Neural progenitor cell (in vitro differentiated cells): ENCODE measurements at regions not wholly inside any gene's neighbourhood (a gene's known extent, or its start where the extent isn't known, plus 50 kb on each side); places are given as distances from the start of the nearest gene placed in this dataset.

Experiments used
- DNase-seq: peaks from one replicate; pipeline ENCODE4 v3.0.0-alpha.2; 2016; ENCODE audit warnings: low spot score
- H2AFZ ChIP-seq: fragments of 200-600 bp; sonication (generic); replicated peaks from 2 replicates; pipeline ENCODE4 v1.6.1; 2016; ENCODE audit warnings: antibody characterized with exemption
- H3F3A ChIP-seq: fragments of 200-600 bp; sonication (generic); 2 replicates; pipeline ENCODE4 v1.6.1; 2016; ENCODE audit warnings: antibody characterized with exemption, low read depth
- H3K27ac ChIP-seq: fragments of 200-600 bp; sonication (generic); 2 replicates; pipeline ENCODE4 v1.5.1; 2016; ENCODE audit warnings: mild to moderate bottlenecking
- H3K27me3 ChIP-seq: fragments of 200-600 bp; sonication (generic); 2 replicates; pipeline ENCODE4 v1.6.1; 2016; ENCODE audit warnings: mild to moderate bottlenecking, moderate library complexity
- H3K36me3 ChIP-seq: fragments of 200-600 bp; sonication (generic); 2 replicates; pipeline ENCODE4 v1.5.1; 2016
- H3K4me1 ChIP-seq: fragments of 200-600 bp; sonication (generic); 2 replicates; pipeline ENCODE4 v1.6.1; 2016; ENCODE audit warnings: mixed run types
- H3K4me2 ChIP-seq: fragments of 200-600 bp; sonication (generic); 2 replicates; pipeline ENCODE4 v1.6.1; 2016
- H3K4me3 ChIP-seq: fragments of 200-600 bp; sonication (generic); 2 replicates; pipeline ENCODE4 v1.5.1; 2016
- H3K79me2 ChIP-seq: fragments of 200-600 bp; sonication (generic); 2 replicates; pipeline ENCODE4 v1.6.1; 2016; ENCODE audit warnings: low read depth
- H3K9ac ChIP-seq: fragments of 200-600 bp; sonication (generic); 2 replicates; pipeline ENCODE4 v1.6.1; 2016
- H3K9me3 ChIP-seq: fragments of 200-600 bp; sonication (generic); 2 replicates; pipeline ENCODE4 v1.5.1; 2016; ENCODE audit warnings: low read depth
- H4K20me1 ChIP-seq: fragments of 200-600 bp; sonication (generic); 2 replicates; pipeline ENCODE4 v1.6.1; 2016; ENCODE audit warnings: low read depth
- H3K27ac Mint-ChIP-seq: 3 replicates; pipeline ENCODE4 v1.8.0; 2021; ENCODE audit warnings: mixed read lengths
- H3K27me3 Mint-ChIP-seq: 2 replicates; pipeline ENCODE4 v1.8.0; 2022; ENCODE audit warnings: low read depth, mild to moderate bottlenecking, inconsistent platforms, moderate library complexity, mixed read lengths; ENCODE audit not compliant: insufficient read depth
- H3K36me3 Mint-ChIP-seq: 3 replicates; pipeline ENCODE4 v1.8.0; 2021; ENCODE audit warnings: mixed read lengths
- H3K4me1 Mint-ChIP-seq: 3 replicates; pipeline ENCODE4 v1.8.0; 2021; ENCODE audit warnings: mixed read lengths
- H3K4me3 Mint-ChIP-seq: 3 replicates; pipeline ENCODE4 v1.8.0; 2021; ENCODE audit warnings: mild to moderate bottlenecking, moderate library complexity, mixed read lengths
- H3K9me3 Mint-ChIP-seq: 3 replicates; pipeline ENCODE4 v1.8.0; 2020; ENCODE audit warnings: mixed read lengths
- EZH2 ChIP-seq: fragments of 200-600 bp; sonication (generic); IDR thresholded peaks from 2 replicates; pipeline ENCODE4 v1.6.1; 2017; ENCODE audit warnings: antibody characterized with exemption, mild to moderate bottlenecking, moderate library complexity
- EZH2phosphoT487 ChIP-seq: fragments of 200-600 bp; sonication (generic); IDR thresholded peaks from 2 replicates; pipeline ENCODE4 v1.6.1; 2017; ENCODE audit warnings: antibody characterized with exemption
- TF ChIP-seq, protein P1 (sequence below): fragments of 200-600 bp; sonication (generic); IDR thresholded peaks from 2 replicates; pipeline ENCODE4 v1.5.1; 2017; ENCODE audit warnings: antibody characterized with exemption, mild to moderate bottlenecking

DNA sequence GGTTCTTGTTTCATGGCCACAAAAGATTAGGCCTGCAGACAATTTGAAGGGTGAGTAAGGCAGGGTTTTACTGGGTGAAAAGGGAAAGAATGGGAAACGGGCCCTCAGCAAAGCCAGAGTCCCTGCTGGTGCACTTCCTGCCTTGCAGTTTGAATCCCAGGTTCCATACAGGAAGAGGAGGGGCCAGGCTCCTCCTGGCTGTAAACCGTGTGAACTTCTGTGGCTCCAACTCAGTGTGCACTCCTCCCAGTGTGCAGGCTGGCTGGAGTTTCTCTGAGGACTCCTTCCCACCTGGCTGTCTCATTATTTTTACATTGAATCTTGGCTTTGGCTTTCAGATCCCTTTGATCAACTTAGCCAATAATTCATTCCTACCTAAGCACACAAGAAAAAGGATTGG is 367.1 kb upstream of the KLF4 start:
- H3K79me2 ChIP-seq, result no peaks in the 10 kb centered on the region
- H3K27ac Mint-ChIP-seq, result no peak overlapping the region

GRCh38 chr9:107855164-107855563 is 365.6 kb upstream of the KLF4 start:
- no peaks in the 10 kb centered on the region for H3K36me3 ChIP-seq
- no peak overlapping the region for H3K9ac ChIP-seq
- TF ChIP-seq EZH2, result no peak
- TF ChIP-seq, protein P1, sequence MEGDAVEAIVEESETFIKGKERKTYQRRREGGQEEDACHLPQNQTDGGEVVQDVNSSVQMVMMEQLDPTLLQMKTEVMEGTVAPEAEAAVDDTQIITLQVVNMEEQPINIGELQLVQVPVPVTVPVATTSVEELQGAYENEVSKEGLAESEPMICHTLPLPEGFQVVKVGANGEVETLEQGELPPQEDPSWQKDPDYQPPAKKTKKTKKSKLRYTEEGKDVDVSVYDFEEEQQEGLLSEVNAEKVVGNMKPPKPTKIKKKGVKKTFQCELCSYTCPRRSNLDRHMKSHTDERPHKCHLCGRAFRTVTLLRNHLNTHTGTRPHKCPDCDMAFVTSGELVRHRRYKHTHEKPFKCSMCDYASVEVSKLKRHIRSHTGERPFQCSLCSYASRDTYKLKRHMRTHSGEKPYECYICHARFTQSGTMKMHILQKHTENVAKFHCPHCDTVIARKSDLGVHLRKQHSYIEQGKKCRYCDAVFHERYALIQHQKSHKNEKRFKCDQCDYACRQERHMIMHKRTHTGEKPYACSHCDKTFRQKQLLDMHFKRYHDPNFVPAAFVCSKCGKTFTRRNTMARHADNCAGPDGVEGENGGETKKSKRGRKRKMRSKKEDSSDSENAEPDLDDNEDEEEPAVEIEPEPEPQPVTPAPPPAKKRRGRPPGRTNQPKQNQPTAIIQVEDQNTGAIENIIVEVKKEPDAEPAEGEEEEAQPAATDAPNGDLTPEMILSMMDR, result no peak
- no peak for TF ChIP-seq EZH2phosphoT487
- Mint-ChIP-seq H3K36me3 (no peaks in the 10 kb centered on the region), H3K4me1 (no peaks in the 10 kb centered on the region), H3K27ac (no peak overlapping the region), H3K27me3 (no peaks in the 10 kb centered on the region), H3K4me3 (no peak overlapping the region), H3K9me3 (peaks cover 6% of the 10 kb centered on the region)
- H4K20me1 ChIP-seq, result no peaks in the 10 kb centered on the region
- H3K27me3 ChIP-seq, result no peaks in the 10 kb centered on the region
- H3K9me3 ChIP-seq, result no peaks in the 10 kb centered on the region
- H3K4me3 ChIP-seq, result no peak overlapping the region
- H3F3A ChIP-seq, result no peaks in the 10 kb centered on the region
- DNase-seq, result no peak
- no peak overlapping the region for H3K27ac ChIP-seq
- H2AFZ ChIP-seq, result no peak overlapping the region
- H3K79me2 ChIP-seq, result no peaks in the 10 kb centered on the region
- H3K4me1 ChIP-seq, result no peaks in the 10 kb centered on the region
- H3K4me2 ChIP-seq, result no peak overlapping the region

More for the DNA sequence above, 367.1 kb upstream of the KLF4 start:
- Histone ChIP-seq H3K4me1 (no peaks in the 10 kb centered on the region), H3F3A (no peaks in the 10 kb centered on the region), H3K9ac (no peak overlapping the region), H3K36me3 (no peaks in the 10 kb centered on the region), H4K20me1 (no peaks in the 10 kb centered on the region), H3K27ac (no peak overlapping the region), H2AFZ (no peak overlapping the region), H3K9me3 (no peaks in the 10 kb centered on the region), H3K4me2 (no peak overlapping the region), H3K27me3 (no peaks in the 10 kb centered on the region), H3K4me3 (no peak overlapping the region)
- no peak for DNase-seq
- Mint-ChIP-seq H3K36me3 (no peaks in the 10 kb centered on the region), H3K27me3 (peaks cover 2% of the 10 kb centered on the region), H3K4me1 (no peaks in the 10 kb centered on the region), H3K9me3 (peaks cover 6% of the 10 kb centered on the region), H3K4me3 (no peak overlapping the region)
- no peak for TF ChIP-seq EZH2phosphoT487
- TF ChIP-seq, protein P1, result no peak
- TF ChIP-seq EZH2, result no peak

DNA sequence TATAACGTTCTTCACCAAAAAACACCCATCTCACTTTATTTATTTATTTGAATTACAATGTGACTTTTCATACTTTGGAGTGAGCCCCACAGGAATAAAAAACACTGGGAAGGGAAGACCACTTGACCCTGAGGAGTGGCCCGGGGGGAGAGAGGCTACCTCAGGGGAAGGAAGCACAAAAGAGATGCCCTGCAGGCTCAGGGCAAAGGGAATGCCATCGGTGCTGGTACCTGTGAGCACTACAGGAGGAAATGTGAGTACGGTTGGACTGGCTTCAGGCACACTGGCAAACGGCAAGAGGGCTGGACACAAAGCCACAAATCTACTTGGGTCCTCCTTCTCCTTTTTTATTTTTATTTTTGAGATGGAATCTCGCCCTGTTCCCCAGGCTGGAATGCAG is 363.9 kb upstream of the KLF4 start:
- Mint-ChIP-seq H3K27ac (no peak overlapping the region), H3K4me3 (no peak overlapping the region), H3K36me3 (no peaks in the 10 kb centered on the region), H3K9me3 (peaks cover 6% of the 10 kb centered on the region), H3K27me3 (no peaks in the 10 kb centered on the region), H3K4me1 (no peaks in the 10 kb centered on the region)
- no peaks in the 10 kb centered on the region for H3F3A ChIP-seq
- DNase-seq, result no peak
- no peak overlapping the region for H3K27ac ChIP-seq
- H3K4me1 ChIP-seq, result no peaks in the 10 kb centered on the region
- H3K9ac ChIP-seq, result no peak overlapping the region
- no peaks in the 10 kb centered on the region for H3K79me2 ChIP-seq
- TF ChIP-seq, protein P1, result no peak
- TF ChIP-seq EZH2phosphoT487 (no peak), EZH2 (no peak)
- H3K36me3 ChIP-seq, result no peaks in the 10 kb centered on the region
- H3K4me3 ChIP-seq, result no peak overlapping the region
- no peaks in the 10 kb centered on the region for H4K20me1 ChIP-seq
- H2AFZ ChIP-seq, result no peak overlapping the region
- H3K9me3 ChIP-seq, result no peaks in the 10 kb centered on the region
- H3K4me2 ChIP-seq, result no peak overlapping the region
- no peaks in the 10 kb centered on the region for H3K27me3 ChIP-seq
